AG10803 (cell line): ENCODE measurements at regions not wholly inside any gene's neighbourhood (a gene's known extent, or its start where the extent isn't known, plus 50 kb on each side); places are given as distances from the start of the nearest gene placed in this dataset.

ENCODE experiments used
- DNase-seq: peaks from one replicate; pipeline ENCODE4 v3.0.0; 2010; ENCODE audit warnings: low read depth
- H3K4me3 ChIP-seq: 2 replicates; pipeline ENCODE4 v1.5.1; 2011; ENCODE audit warnings: mild to moderate bottlenecking, low read length, control low read depth
- TF ChIP-seq, protein P1 (sequence below): conservative IDR thresholded peaks from 2 replicates; pipeline ENCODE4 v1.5.1; 2011; ENCODE audit warnings: mild to moderate bottlenecking, low read length, control low read depth, inconsistent platforms

DNA sequence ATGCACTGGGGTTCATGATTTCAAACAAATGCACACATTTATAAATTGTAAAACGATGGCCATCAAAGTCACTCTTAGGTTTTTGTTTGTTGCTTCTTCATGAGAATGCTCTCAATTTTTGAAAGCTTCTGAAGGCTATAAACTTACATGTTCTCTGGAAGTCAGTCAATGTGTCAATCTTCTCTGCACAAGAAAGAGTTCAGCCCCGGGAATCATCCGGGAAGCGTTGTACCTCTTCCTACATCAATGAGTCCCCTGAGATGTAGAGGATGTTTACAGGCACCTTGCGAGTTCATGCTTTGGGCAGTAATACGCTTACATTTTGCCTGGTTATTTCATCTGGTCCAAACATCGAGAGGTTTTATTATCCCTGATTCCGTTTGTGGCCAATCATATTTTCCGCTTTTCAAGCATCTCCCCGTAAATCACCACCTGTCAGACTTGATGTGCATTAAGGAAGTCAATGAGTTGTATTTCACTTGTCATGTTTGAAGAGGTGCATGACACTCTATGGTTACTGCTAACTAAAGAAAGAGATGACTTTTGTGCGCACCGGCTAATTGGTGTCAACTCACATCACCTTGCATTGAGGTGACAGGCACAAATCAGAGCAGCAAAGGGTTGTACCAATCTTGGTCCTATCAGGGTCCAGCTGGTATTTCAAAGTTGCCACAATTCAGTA is 750.7 kb downstream of the SORCS3 start:
- no peak for DNase-seq
- TF ChIP-seq, protein P1, sequence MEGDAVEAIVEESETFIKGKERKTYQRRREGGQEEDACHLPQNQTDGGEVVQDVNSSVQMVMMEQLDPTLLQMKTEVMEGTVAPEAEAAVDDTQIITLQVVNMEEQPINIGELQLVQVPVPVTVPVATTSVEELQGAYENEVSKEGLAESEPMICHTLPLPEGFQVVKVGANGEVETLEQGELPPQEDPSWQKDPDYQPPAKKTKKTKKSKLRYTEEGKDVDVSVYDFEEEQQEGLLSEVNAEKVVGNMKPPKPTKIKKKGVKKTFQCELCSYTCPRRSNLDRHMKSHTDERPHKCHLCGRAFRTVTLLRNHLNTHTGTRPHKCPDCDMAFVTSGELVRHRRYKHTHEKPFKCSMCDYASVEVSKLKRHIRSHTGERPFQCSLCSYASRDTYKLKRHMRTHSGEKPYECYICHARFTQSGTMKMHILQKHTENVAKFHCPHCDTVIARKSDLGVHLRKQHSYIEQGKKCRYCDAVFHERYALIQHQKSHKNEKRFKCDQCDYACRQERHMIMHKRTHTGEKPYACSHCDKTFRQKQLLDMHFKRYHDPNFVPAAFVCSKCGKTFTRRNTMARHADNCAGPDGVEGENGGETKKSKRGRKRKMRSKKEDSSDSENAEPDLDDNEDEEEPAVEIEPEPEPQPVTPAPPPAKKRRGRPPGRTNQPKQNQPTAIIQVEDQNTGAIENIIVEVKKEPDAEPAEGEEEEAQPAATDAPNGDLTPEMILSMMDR: no peak
- H3K4me3 ChIP-seq: no peak overlapping the region

- DNase-seq: no peak
- H3K4me3 ChIP-seq: no peak overlapping the region
- TF ChIP-seq, protein P1: no peak
Measured at GRCh38 chr10:105387971-105388370, 746.9 kb downstream of the SORCS3 start.

GRCh38 chr10:105383978-105384377 is 742.9 kb downstream of the SORCS3 start:
- no peak for DNase-seq
- TF ChIP-seq, protein P1: no peak
- H3K4me3 ChIP-seq: no peak overlapping the region

DNA sequence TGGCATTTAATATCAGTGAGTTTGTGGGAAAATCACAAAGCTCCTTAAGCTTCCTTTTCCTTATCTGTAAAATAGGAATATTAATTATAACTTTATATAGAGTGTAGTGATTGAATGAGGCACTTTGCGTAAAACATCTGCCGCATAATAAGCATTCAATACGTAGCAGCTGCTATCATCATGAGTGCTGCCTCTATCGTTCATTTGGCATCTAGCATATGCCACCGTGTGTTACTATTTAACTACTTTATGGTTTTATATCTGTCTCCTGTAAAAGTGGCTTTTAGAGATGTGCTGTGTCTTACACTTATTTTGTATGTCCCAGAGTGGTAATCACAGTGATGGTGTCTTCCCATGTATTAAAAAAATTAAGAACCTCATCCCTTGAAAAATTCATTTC is 729.6 kb downstream of the SORCS3 start:
- no peak for DNase-seq
- TF ChIP-seq, protein P1: no peak
- no peak overlapping the region for H3K4me3 ChIP-seq

DNA sequence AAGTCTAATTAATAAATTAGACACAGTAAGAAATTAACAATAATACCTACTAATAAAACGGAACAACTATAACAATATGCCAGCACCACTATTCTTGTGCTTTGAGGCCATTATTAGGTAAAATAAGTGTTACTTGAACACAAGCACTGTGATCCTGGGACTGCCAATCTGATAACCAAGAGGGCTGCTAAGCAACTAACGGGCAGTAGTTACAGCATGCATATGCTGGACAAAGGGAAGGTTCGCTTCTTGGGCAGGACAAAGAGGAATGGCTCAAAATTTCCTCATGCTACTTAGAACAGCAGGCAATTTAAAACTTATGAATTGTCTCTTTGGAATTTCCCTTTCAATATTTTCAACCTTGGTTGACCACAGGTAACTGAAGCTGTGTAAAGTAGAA is 718.6 kb downstream of the SORCS3 start:
- TF ChIP-seq, protein P1: no peak
- no peak for DNase-seq

DNA sequence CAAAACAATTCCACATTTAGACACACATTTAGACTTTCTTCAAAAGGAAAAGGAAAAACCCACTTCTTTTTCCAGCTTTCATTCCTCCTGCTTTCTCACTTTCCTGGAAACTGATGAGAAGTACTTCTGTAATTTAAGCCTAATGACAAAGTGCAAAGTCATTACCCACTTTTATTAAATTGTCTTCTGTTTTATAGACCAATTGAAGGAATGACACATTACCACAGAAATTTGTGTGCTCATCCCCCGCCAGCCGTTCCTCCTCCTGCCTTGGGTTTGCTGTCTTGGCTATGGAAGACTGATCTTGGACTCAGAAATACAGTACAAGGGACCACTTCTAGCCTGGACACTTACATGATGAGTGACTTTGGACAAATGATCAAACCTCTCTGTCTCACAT is 717.8 kb downstream of the SORCS3 start:
- H3K4me3 ChIP-seq: no peak overlapping the region
- TF ChIP-seq, protein P1: no peak
- no peak for DNase-seq

More for the DNA sequence above, 718.6 kb downstream of the SORCS3 start:
- no peak overlapping the region for H3K4me3 ChIP-seq

GRCh38 chr10:105356626-105357025 is 715.5 kb downstream of the SORCS3 start:
- TF ChIP-seq, protein P1: no peak
- H3K4me3 ChIP-seq: no peak overlapping the region
- no peak for DNase-seq
